ENCODE measurements at regions not wholly inside any gene's neighbourhood (a gene's known extent, or its start where the extent isn't known, plus 50 kb on each side); places are given as distances from the start of the nearest gene placed in this dataset.
A peak's percentile ranks its signal among the peaks of the same experiment; 100 is the strongest.
"Not testable (repeated sequence)": the region's sequence is repeated elsewhere in the genome, so short reads cannot be mapped to it uniquely, and the experiment has no call there.

- ChIA-PET POLR2A (no interaction called here), CTCF (ENCODE audit: low intra/inter-chr PET ratio, low total read pairs) (no interaction called here)
- H3K9me3 ChIP-seq (ENCODE audit: low read length): peaks cover 8% of the 10 kb centered on the region; the same call in 1 of the 2 replicates
- H3K27ac ChIP-seq (ENCODE audit: extremely low read length, insufficient read depth, low read length): no peak overlapping the region
- no peak overlapping the region for H3K4me3 ChIP-seq (replicated peaks in 1 of 3; ENCODE audit: insufficient read depth in 1 of 3, low read depth in 2 of 3, low read length in 3 of 3)
- peaks cover 2 to 13% of the 10 kb centered on the region in 2 experiments; a peak in 3 of 5 replicates for H3K27me3 ChIP-seq (ENCODE audit: control insufficient read depth in 1 of 2, insufficient read depth in 2 of 2, low read length in 2 of 2)
- H3K4me1 ChIP-seq (ENCODE audit: insufficient read depth, low read length): no peaks in the 10 kb centered on the region
- no peak overlapping the region for H2AFZ ChIP-seq (ENCODE audit: low read length)
- BruUV-seq (replicated peaks): no TSS peak
- H3K4me2 ChIP-seq (ENCODE audit: low read depth, low read length): no peak overlapping the region
- in situ Hi-C loops (cut with HindIII; ENCODE audit: extremely low pct_ligation_motif_present, low pct_unique_long_range_greater_than_20kb) (no loop called here), intact Hi-C loops (cut with micrococcal nuclease; ENCODE audit: unreplicated experiment) (no loop called here)
- 28% methylated on average over 11 of the region's 12 CpGs for WGBS (ENCODE audit: low lambda C conversion rate)
- DNase-seq (ENCODE audit: low spot score): no peak
- no peak for TF ChIP-seq ZNF235 (CRISPR knock-in tag; IDR thresholded peaks at IDR 0.05; ENCODE audit: borderline replicate concordance)
- 0 out of 2 replicates have a peak, but pooled peaks have one; percentile 5 for TF ChIP-seq CEBPB (IDR thresholded peaks at IDR 0.05; ENCODE audit: borderline replicate concordance, low read depth, low read length)
- no peak for TF ChIP-seq GABPB1 (CRISPR knock-in tag; IDR thresholded peaks at IDR 0.05)
- FAIRE-seq: no peak
- H3K79me2 ChIP-seq (ENCODE audit: insufficient read depth, low read length): no peaks in the 10 kb centered on the region
- no peaks in the 10 kb centered on the region for H4K20me1 ChIP-seq (ENCODE audit: insufficient read depth, low read length)
- H3K36me3 ChIP-seq (replicated peaks in 1 of 2; ENCODE audit: control insufficient read depth in 1 of 2, insufficient read depth in 2 of 2, low read length in 2 of 2): no peaks in the 10 kb centered on the region
- H3K9ac ChIP-seq (ENCODE audit: insufficient read depth, low read depth, low read length): no peak overlapping the region
- no peak for ATAC-seq
These were observed 446.0 kb downstream of the QKI start for GRCh38 chr6:163860287-163861081.

- FAIRE-seq; CTCF ChIA-PET (ENCODE audit: low intra/inter-chr PET ratio, low total read pairs); intact Hi-C loops (cut with micrococcal nuclease; ENCODE audit: unreplicated experiment): not testable (repeated sequence)
These were observed 444.4 kb downstream of the QKI start for GRCh38 chr6:163858870-163859269.

More at GRCh38 chr6:163858870-163859269, 444.4 kb downstream of the QKI start:
- H2AFZ ChIP-seq (ENCODE audit: low read length); in situ Hi-C loops (cut with HindIII; ENCODE audit: extremely low pct_ligation_motif_present, low pct_unique_long_range_greater_than_20kb); H3K27ac ChIP-seq (ENCODE audit: extremely low read length, insufficient read depth, low read length); POLR2A ChIA-PET; H3K79me2 ChIP-seq (ENCODE audit: insufficient read depth, low read length); H4K20me1 ChIP-seq (ENCODE audit: insufficient read depth, low read length); H3K9ac ChIP-seq (ENCODE audit: insufficient read depth, low read depth, low read length); H3K36me3 ChIP-seq (replicated peaks in 1 of 2; ENCODE audit: control insufficient read depth in 1 of 2, insufficient read depth in 2 of 2, low read length in 2 of 2); BruUV-seq (replicated peaks); ATAC-seq; H3K4me3 ChIP-seq (replicated peaks in 1 of 3; ENCODE audit: insufficient read depth in 1 of 3, low read depth in 2 of 3, low read length in 3 of 3); DNase-seq (ENCODE audit: low spot score); H3K4me2 ChIP-seq (ENCODE audit: low read depth, low read length); H3K4me1 ChIP-seq (ENCODE audit: insufficient read depth, low read length); H3K9me3 ChIP-seq (ENCODE audit: low read length): not testable (repeated sequence)
- 11% methylated on average over 5 of the region's 5 CpGs for WGBS (ENCODE audit: low lambda C conversion rate)
- peak; percentile 82; the same call in 1 of the 2 replicates for TF ChIP-seq ZNF431 (CRISPR knock-in tag; IDR thresholded peaks at IDR 0.05; ENCODE audit: borderline replicate concordance, low read depth)
- H3K27me3 ChIP-seq (ENCODE audit: control insufficient read depth in 1 of 2, insufficient read depth in 2 of 2, low read length in 2 of 2): peaks cover 0 to 13% of the 10 kb centered on the region in 2 experiments; a peak in 2 of 5 replicates

All from HepG2 (cell line).